GM12875 (cell line): ENCODE measurements at regions not wholly inside any gene's neighbourhood (a gene's known extent, or its start where the extent isn't known, plus 50 kb on each side); places are given as distances from the start of the nearest gene placed in this dataset.

Experiments used
- H3K4me3 ChIP-seq: one replicate; pipeline ENCODE4 v1.5.1; 2011; ENCODE audit warnings: low read depth, low read length, control low read depth
- TF ChIP-seq, protein P1 (sequence below): IDR thresholded peaks from 2 replicates; pipeline ENCODE4 v1.5.1; 2011; ENCODE audit warnings: low read depth, mild to moderate bottlenecking, control low read depth, inconsistent platforms, low read length, moderate library complexity, borderline replicate concordance; ENCODE audit not compliant: insufficient read depth

DNA sequence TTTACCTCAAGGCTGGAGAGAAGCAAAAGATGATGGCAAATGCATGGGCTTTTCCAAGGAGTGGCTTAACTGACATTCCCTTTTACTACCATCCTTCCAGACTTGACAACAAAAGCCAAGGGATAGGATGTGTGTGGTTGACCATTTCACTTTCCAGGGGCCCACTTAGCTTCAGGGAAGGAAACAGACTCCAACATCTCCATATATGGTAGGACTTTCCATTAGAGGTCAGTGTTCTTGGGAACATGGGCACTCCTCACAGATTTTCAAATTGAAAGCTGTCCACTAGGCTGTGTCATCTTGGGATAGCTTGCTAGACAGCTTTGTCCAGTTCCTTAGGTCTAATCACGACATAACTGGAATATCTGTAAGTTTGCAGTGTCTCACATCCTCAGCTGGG is 118.1 kb upstream of the NAMPT start:
- no peak overlapping the region for H3K4me3 ChIP-seq
- TF ChIP-seq, protein P1, sequence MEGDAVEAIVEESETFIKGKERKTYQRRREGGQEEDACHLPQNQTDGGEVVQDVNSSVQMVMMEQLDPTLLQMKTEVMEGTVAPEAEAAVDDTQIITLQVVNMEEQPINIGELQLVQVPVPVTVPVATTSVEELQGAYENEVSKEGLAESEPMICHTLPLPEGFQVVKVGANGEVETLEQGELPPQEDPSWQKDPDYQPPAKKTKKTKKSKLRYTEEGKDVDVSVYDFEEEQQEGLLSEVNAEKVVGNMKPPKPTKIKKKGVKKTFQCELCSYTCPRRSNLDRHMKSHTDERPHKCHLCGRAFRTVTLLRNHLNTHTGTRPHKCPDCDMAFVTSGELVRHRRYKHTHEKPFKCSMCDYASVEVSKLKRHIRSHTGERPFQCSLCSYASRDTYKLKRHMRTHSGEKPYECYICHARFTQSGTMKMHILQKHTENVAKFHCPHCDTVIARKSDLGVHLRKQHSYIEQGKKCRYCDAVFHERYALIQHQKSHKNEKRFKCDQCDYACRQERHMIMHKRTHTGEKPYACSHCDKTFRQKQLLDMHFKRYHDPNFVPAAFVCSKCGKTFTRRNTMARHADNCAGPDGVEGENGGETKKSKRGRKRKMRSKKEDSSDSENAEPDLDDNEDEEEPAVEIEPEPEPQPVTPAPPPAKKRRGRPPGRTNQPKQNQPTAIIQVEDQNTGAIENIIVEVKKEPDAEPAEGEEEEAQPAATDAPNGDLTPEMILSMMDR = no peak

DNA sequence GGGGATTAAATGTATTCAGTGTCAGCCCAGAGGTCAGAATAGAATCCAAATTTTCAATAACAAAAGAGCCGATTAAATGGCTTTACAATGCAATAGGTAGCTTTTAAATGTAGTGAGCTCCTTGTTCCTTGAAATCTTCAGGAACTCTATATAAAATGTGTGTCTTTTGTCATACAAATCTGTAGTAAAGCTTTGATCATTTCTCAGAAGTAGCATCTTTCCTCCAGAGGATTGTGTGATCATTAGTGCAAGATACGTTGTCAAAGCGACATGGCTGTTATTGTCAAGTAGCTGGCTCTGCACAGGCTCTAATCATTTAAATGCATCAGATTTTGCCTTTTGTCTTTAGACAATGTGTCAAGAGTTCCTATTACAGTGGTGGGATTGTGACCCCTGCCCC is 116.1 kb upstream of the NAMPT start:
- no peak overlapping the region for H3K4me3 ChIP-seq
- TF ChIP-seq, protein P1 = no peak

DNA sequence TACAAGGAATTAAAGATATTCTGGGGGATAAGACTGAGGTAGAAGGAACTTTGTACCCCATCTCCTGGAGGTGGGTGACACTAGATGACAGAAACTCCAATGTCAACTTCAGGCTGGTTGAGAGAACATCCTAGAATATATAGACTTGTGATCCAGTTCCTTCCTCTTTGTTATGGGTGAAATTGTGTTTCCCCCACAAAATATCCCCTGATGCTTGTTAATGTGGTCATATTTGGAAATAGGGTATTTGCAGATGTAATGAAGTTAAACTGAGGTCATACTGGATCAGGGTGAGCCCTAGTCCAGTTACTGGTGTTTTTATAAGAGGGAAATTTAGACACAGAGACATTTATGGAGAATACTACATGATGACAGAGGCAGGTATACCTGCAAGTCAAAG is 114.0 kb upstream of the NAMPT start:
- TF ChIP-seq, protein P1 = no peak
- no peak overlapping the region for H3K4me3 ChIP-seq

DNA sequence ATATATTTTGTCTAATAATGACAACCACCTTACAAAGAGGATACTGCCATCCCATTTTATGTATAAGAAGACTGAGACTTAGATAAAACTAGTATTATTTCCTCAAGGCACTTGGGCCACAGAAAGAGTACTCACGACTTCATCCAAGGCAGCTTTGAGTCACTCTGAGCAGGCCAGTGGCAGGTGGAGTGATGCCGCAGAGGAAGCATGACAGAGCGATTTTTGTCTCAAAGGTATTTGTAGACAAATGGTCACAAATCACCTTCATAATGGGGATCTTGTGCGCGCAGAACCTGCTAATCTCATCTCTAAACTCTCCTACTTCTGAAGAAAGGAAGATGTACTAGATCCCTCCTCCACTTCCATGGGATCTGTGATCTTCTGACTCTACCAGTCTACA is 113.2 kb upstream of the NAMPT start:
- H3K4me3 ChIP-seq = no peak overlapping the region

DNA sequence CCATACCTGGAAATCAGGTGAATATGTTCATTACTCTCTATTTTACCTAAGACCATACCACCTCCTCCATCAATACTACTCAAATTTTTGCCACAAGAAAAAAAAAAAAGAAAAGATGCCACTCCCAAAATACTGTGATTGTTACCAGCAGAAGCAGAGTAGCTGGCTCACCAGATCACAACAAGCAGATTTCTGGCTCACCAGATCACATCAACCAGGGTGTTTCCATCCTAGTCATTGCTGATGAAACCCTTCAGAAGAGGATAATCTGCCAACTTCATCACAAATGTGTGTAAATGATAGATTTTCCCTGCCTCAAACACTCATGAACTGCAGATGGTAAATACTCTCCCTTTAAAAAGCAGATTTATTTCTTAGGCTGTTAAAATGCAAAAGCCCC is 109.7 kb upstream of the NAMPT start:
- TF ChIP-seq, protein P1 = no peak
- H3K4me3 ChIP-seq = no peak overlapping the region

More for the DNA sequence above, 113.2 kb upstream of the NAMPT start:
- TF ChIP-seq, protein P1 = no peak

DNA sequence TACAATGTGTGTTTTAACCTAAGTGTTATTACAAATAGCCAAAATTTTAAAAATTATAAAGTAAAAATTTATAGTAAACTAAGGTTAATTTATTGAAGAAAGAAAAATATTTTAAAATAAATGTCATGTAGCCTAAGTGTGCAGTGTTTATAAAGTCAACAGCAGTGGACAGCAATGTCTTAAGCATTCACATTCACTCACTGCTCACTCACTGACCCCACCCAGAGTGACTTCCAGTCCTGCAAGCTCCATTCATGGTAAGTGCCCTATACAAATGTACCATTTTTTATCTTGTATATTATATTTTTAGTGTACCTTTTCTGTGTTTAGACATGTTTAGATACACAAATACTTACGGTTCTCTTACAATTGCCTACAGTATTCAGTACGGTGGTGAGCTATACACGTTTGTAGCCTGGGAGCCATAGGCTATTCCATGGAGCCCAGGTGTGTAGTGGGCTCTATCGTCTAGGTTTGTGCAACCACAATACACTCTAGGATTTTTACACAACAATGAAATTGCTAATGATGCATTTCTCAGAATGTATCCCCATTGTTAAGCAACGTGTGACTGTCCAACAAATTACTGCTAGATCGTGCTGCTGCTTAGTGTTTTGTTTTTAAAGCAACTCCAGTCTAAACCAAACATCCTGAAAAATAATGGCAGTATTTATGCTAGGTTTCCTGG is 108.9 kb upstream of the NAMPT start:
- no peak overlapping the region for H3K4me3 ChIP-seq
- TF ChIP-seq, protein P1 = no peak

DNA sequence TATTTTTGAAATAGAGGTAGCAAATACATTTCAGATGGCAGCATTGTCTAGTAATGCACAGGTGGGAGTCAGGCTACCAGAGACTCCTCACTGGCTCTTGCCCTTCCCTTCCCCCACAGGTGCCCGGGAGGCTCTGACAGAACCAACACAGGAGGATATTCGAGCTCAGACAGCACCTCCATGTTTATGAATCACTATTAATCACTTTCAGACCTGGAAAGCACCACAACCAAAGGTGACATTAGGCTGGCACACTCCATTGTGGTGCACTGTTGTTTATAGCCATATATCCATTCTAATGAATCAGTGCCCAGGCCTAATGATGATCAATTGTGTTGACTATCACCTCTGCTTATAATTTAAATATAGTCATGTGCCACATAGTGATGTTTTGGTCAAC is 107.8 kb upstream of the NAMPT start:
- TF ChIP-seq, protein P1 = no peak
- H3K4me3 ChIP-seq = no peak overlapping the region
